GM19372 (cell line): ENCODE measurements at regions not wholly inside any gene's neighbourhood (a gene's known extent, or its start where the extent isn't known, plus 50 kb on each side); places are given as distances from the start of the nearest gene placed in this dataset.
"Not testable (repeated sequence)": the region's sequence is repeated elsewhere in the genome, so short reads cannot be mapped to it uniquely, and the experiment has no call there.

Experiments
- ATAC-seq: cut with Tn5 transposase; IDR thresholded peaks from one replicate; pipeline ENCODE4 v1.9.1; 2021; ENCODE audit warnings: mild to moderate bottlenecking, low read depth, moderate library complexity; ENCODE audit not compliant: unreplicated experiment

- no peak for ATAC-seq
These were observed 1865.6 kb upstream of the FLRT2 start for GRCh38 chr14:83664389-83664788.

GRCh38 chr14:83689265-83689664 is 1840.7 kb upstream of the FLRT2 start:
- ATAC-seq: no peak

- ATAC-seq: no peak
These were observed 1832.8 kb upstream of the FLRT2 start for GRCh38 chr14:83697099-83697498.

GRCh38 chr14:83702619-83703018 is 1827.3 kb upstream of the FLRT2 start:
- no peak for ATAC-seq

GRCh38 chr14:83706231-83706954 is 1823.6 kb upstream of the FLRT2 start:
- ATAC-seq: no peak

GRCh38 chr14:83707056-83707455 is 1822.9 kb upstream of the FLRT2 start:
- no peak for ATAC-seq

- ATAC-seq: no peak
These were observed 1820.8 kb upstream of the FLRT2 start for GRCh38 chr14:83709116-83709515.

GRCh38 chr14:83711046-83711445 is 1818.9 kb upstream of the FLRT2 start:
- no peak for ATAC-seq

GRCh38 chr14:83712418-83713129 is 1817.4 kb upstream of the FLRT2 start:
- no peak for ATAC-seq

- no peak for ATAC-seq
These were observed 1816.2 kb upstream of the FLRT2 start for GRCh38 chr14:83713732-83714131.

- no peak for ATAC-seq
These were observed 1815.8 kb upstream of the FLRT2 start for GRCh38 chr14:83714151-83714550.

- ATAC-seq: not testable (repeated sequence)
These were observed 1810.5 kb upstream of the FLRT2 start for GRCh38 chr14:83719435-83719834.

GRCh38 chr14:83733670-83734069 is 1796.3 kb upstream of the FLRT2 start:
- no peak for ATAC-seq

- no peak for ATAC-seq
These were observed 1795.5 kb upstream of the FLRT2 start for GRCh38 chr14:83734431-83734830.

- no peak for ATAC-seq
These were observed 1788.7 kb upstream of the FLRT2 start for GRCh38 chr14:83741269-83741668.

GRCh38 chr14:83744224-83744623 is 1785.7 kb upstream of the FLRT2 start:
- ATAC-seq: no peak

- ATAC-seq: no peak
These were observed 1785.1 kb upstream of the FLRT2 start for GRCh38 chr14:83744891-83745290.

GRCh38 chr14:83746336-83746735 is 1783.6 kb upstream of the FLRT2 start:
- ATAC-seq: no peak

GRCh38 chr14:83757916-83758315 is 1772.0 kb upstream of the FLRT2 start:
- ATAC-seq: no peak

- ATAC-seq: no peak
These were observed 1765.0 kb upstream of the FLRT2 start for GRCh38 chr14:83764656-83765599.

- no peak for ATAC-seq
These were observed 1752.4 kb upstream of the FLRT2 start for GRCh38 chr14:83777516-83777915.
